ENCODE measurements at regions not wholly inside any gene's neighbourhood (a gene's known extent, or its start where the extent isn't known, plus 50 kb on each side); places are given as distances from the start of the nearest gene placed in this dataset.

- no CpG with 5 or more reads among the region's 3 CpGs for WGBS, 2 donors (ENCODE audit: extremely low coverage in 2 of 2, insufficient read length in 2 of 2, insufficient replicate concordance in 1 of 2)
- Histone ChIP-seq H3K18ac (ENCODE audit: low read length) (no peak overlapping the region), H3K14ac (ENCODE audit: low read length) (no peak overlapping the region), H2BK120ac (ENCODE audit: low read depth, low read length) (no peak overlapping the region), H2AK5ac (ENCODE audit: low read depth, low read length) (no peak overlapping the region), H3K4ac (ENCODE audit: low read length) (no peak overlapping the region), H3K4me3 (ENCODE audit: low read length in 2 of 2) (no peak overlapping the region), H3K9ac (ENCODE audit: low read depth, low read length, poor library complexity) (no peak overlapping the region), H4K8ac (ENCODE audit: low read depth, low read length) (no peak overlapping the region), H3K23ac (ENCODE audit: low read depth, low read length, poor library complexity) (no peak overlapping the region), H3K9me3 (replicated peaks in 1 of 2; ENCODE audit: control insufficient read depth in 2 of 2, insufficient read depth in 1 of 2, low read depth in 1 of 2, low read length in 2 of 2) (no peaks in the 10 kb centered on the region), H3K27me3 (ENCODE audit: control insufficient read depth in 3 of 3, insufficient read depth in 3 of 3, low read depth in 1 of 3, low read length in 3 of 3) (no peaks in the 10 kb centered on the region), H2AFZ (ENCODE audit: low read length) (no peak overlapping the region), H2BK12ac (ENCODE audit: low read length) (no peak overlapping the region), H3K36me3 (replicated peaks in 1 of 2; ENCODE audit: control insufficient read depth in 2 of 2, insufficient read depth in 2 of 2, low read length in 2 of 2) (no peaks in the 10 kb centered on the region), H4K91ac (ENCODE audit: low read depth, low read length, poor library complexity) (no peak overlapping the region), H3K4me1 (ENCODE audit: control insufficient read depth in 2 of 2, insufficient read depth in 1 of 2, low read depth in 1 of 2, low read length in 2 of 2) (no peaks in the 10 kb centered on the region), H3K4me2 (ENCODE audit: insufficient read depth, low read length, poor library complexity, severe bottlenecking) (no peak overlapping the region), H3K79me1 (ENCODE audit: low read depth, low read length) (no peaks in the 10 kb centered on the region), H3K27ac (replicated peaks; ENCODE audit: low read length) (no peak overlapping the region), H2BK5ac (ENCODE audit: low read length) (no peak overlapping the region), H2BK15ac (ENCODE audit: low read length) (no peak overlapping the region)
- DNase-seq (ENCODE audit: low spot score), result no peak
These were observed 647.8 kb downstream of the SATB2 start for GRCh38 chr2:198809976-198810375.

- DNase-seq (ENCODE audit: low spot score), result no peak
- WGBS, 2 donors (ENCODE audit: extremely low coverage in 2 of 2, insufficient read length in 2 of 2, insufficient replicate concordance in 1 of 2), result no CpG with 5 or more reads among the region's 2 CpGs
- Histone ChIP-seq H2AFZ (ENCODE audit: low read length) (no peak overlapping the region), H3K4ac (ENCODE audit: low read length) (no peak overlapping the region), H3K27ac (replicated peaks; ENCODE audit: low read length) (no peak overlapping the region), H3K23ac (ENCODE audit: low read depth, low read length, poor library complexity) (no peak overlapping the region), H2AK5ac (ENCODE audit: low read depth, low read length) (no peak overlapping the region), H3K79me1 (ENCODE audit: low read depth, low read length) (no peaks in the 10 kb centered on the region), H4K91ac (ENCODE audit: low read depth, low read length, poor library complexity) (no peak overlapping the region), H2BK5ac (ENCODE audit: low read length) (no peak overlapping the region), H4K8ac (ENCODE audit: low read depth, low read length) (no peak overlapping the region), H3K27me3 (ENCODE audit: control insufficient read depth in 3 of 3, insufficient read depth in 3 of 3, low read depth in 1 of 3, low read length in 3 of 3) (no peaks in the 10 kb centered on the region), H2BK12ac (ENCODE audit: low read length) (no peak overlapping the region), H3K18ac (ENCODE audit: low read length) (no peak overlapping the region), H3K4me1 (ENCODE audit: control insufficient read depth in 2 of 2, insufficient read depth in 1 of 2, low read depth in 1 of 2, low read length in 2 of 2) (no peaks in the 10 kb centered on the region), H3K36me3 (replicated peaks in 1 of 2; ENCODE audit: control insufficient read depth in 2 of 2, insufficient read depth in 2 of 2, low read length in 2 of 2) (no peaks in the 10 kb centered on the region), H3K9ac (ENCODE audit: low read depth, low read length, poor library complexity) (no peak overlapping the region), H3K4me2 (ENCODE audit: insufficient read depth, low read length, poor library complexity, severe bottlenecking) (no peak overlapping the region), H2BK15ac (ENCODE audit: low read length) (no peak overlapping the region), H3K14ac (ENCODE audit: low read length) (no peak overlapping the region), H2BK120ac (ENCODE audit: low read depth, low read length) (no peak overlapping the region), H3K9me3 (replicated peaks in 1 of 2; ENCODE audit: control insufficient read depth in 2 of 2, insufficient read depth in 1 of 2, low read depth in 1 of 2, low read length in 2 of 2) (no peaks in the 10 kb centered on the region), H3K4me3 (ENCODE audit: low read length in 2 of 2) (no peak overlapping the region)
These were observed 650.6 kb downstream of the SATB2 start for GRCh38 chr2:198807131-198807530.

DNA sequence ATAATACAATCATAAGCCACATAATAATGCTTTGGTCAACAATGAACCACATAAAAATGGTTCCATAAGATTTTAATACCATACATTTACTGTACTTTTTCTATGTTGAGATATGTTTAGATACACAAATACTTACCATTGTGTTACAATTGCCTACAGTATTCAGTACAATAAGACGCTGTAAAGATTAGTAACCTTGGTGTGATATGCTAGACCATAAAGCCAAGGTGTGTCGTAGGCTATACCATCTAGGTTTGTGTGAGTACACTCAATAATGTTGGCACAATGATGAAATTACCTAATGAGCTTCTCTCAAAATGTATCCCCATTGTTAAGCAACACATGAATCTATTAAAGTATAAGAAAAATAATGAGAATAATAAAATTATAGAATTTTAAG, 662.3 kb downstream of the SATB2 start:
- no peak overlapping the region for H2AK5ac ChIP-seq (ENCODE audit: low read depth, low read length)
- no peak overlapping the region for H3K23ac ChIP-seq (ENCODE audit: low read depth, low read length, poor library complexity)
- H3K9ac ChIP-seq (ENCODE audit: low read depth, low read length, poor library complexity), result no peak overlapping the region
- whole genome bisulfite sequencing, 2 donors (ENCODE audit: extremely low coverage in 2 of 2, insufficient read length in 2 of 2, insufficient replicate concordance in 1 of 2), result no CpG with 5 or more reads among the region's 2 CpGs
- H3K4me2 ChIP-seq (ENCODE audit: insufficient read depth, low read length, poor library complexity, severe bottlenecking), result no peak overlapping the region
- no peak overlapping the region for H2AFZ ChIP-seq (ENCODE audit: low read length)
- no peak overlapping the region for H2BK15ac ChIP-seq (ENCODE audit: low read length)
- H3K36me3 ChIP-seq (replicated peaks in 1 of 2; ENCODE audit: control insufficient read depth in 2 of 2, insufficient read depth in 2 of 2, low read length in 2 of 2), result no peaks in the 10 kb centered on the region
- no peaks in the 10 kb centered on the region for H3K79me1 ChIP-seq (ENCODE audit: low read depth, low read length)
- H3K27me3 ChIP-seq (ENCODE audit: control insufficient read depth in 3 of 3, insufficient read depth in 3 of 3, low read depth in 1 of 3, low read length in 3 of 3), result no peaks in the 10 kb centered on the region
- no peak overlapping the region for H3K14ac ChIP-seq (ENCODE audit: low read length)
- no peak overlapping the region for H2BK120ac ChIP-seq (ENCODE audit: low read depth, low read length)
- no peak overlapping the region for H4K91ac ChIP-seq (ENCODE audit: low read depth, low read length, poor library complexity)
- H2BK5ac ChIP-seq (ENCODE audit: low read length), result no peak overlapping the region
- no peak overlapping the region for H3K4ac ChIP-seq (ENCODE audit: low read length)
- H3K4me1 ChIP-seq (ENCODE audit: control insufficient read depth in 2 of 2, insufficient read depth in 1 of 2, low read depth in 1 of 2, low read length in 2 of 2), result no peaks in the 10 kb centered on the region
- H3K27ac ChIP-seq (replicated peaks; ENCODE audit: low read length), result no peak overlapping the region
- H3K9me3 ChIP-seq (replicated peaks in 1 of 2; ENCODE audit: control insufficient read depth in 2 of 2, insufficient read depth in 1 of 2, low read depth in 1 of 2, low read length in 2 of 2), result no peaks in the 10 kb centered on the region
- H3K4me3 ChIP-seq (ENCODE audit: low read length in 2 of 2), result no peak overlapping the region
- no peak overlapping the region for H2BK12ac ChIP-seq (ENCODE audit: low read length)
- H4K8ac ChIP-seq (ENCODE audit: low read depth, low read length), result no peak overlapping the region
- DNase-seq (ENCODE audit: low spot score), result no peak
- H3K18ac ChIP-seq (ENCODE audit: low read length), result no peak overlapping the region

DNA sequence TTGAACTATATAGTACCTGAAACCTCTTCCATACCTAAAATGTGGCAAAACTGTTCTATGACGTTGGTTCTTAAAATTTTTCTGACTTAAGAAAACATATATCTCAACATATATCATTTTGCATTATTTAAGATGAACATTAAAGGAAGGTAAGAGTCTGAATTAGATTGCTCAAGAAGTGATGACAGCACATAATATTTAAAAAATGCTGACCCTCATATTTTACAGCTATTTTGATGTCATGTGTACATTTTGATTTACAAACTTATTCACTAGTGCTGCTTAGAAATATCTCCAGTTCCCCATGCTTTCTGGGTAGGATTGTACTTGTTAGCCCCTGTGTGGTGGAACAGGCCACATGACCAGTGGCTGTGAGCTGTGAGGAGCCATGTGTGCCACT, 666.1 kb downstream of the SATB2 start:
- Histone ChIP-seq H3K14ac (ENCODE audit: low read length) (no peak overlapping the region), H3K27ac (replicated peaks; ENCODE audit: low read length) (no peak overlapping the region), H3K27me3 (ENCODE audit: control insufficient read depth in 3 of 3, insufficient read depth in 3 of 3, low read depth in 1 of 3, low read length in 3 of 3) (no peaks in the 10 kb centered on the region), H2BK12ac (ENCODE audit: low read length) (no peak overlapping the region), H2BK15ac (ENCODE audit: low read length) (no peak overlapping the region), H3K4me1 (ENCODE audit: control insufficient read depth in 2 of 2, insufficient read depth in 1 of 2, low read depth in 1 of 2, low read length in 2 of 2) (no peaks in the 10 kb centered on the region), H4K91ac (ENCODE audit: low read depth, low read length, poor library complexity) (no peak overlapping the region), H3K79me1 (ENCODE audit: low read depth, low read length) (no peaks in the 10 kb centered on the region), H3K4me3 (ENCODE audit: low read length in 2 of 2) (no peak overlapping the region), H2AK5ac (ENCODE audit: low read depth, low read length) (no peak overlapping the region), H3K18ac (ENCODE audit: low read length) (no peak overlapping the region), H4K8ac (ENCODE audit: low read depth, low read length) (no peak overlapping the region), H3K36me3 (replicated peaks in 1 of 2; ENCODE audit: control insufficient read depth in 2 of 2, insufficient read depth in 2 of 2, low read length in 2 of 2) (no peaks in the 10 kb centered on the region), H2BK120ac (ENCODE audit: low read depth, low read length) (no peak overlapping the region), H3K9me3 (replicated peaks in 1 of 2; ENCODE audit: control insufficient read depth in 2 of 2, insufficient read depth in 1 of 2, low read depth in 1 of 2, low read length in 2 of 2) (no peaks in the 10 kb centered on the region), H3K23ac (ENCODE audit: low read depth, low read length, poor library complexity) (no peak overlapping the region), H2BK5ac (ENCODE audit: low read length) (no peak overlapping the region), H3K4me2 (ENCODE audit: insufficient read depth, low read length, poor library complexity, severe bottlenecking) (no peak overlapping the region), H3K9ac (ENCODE audit: low read depth, low read length, poor library complexity) (no peak overlapping the region), H2AFZ (ENCODE audit: low read length) (no peak overlapping the region), H3K4ac (ENCODE audit: low read length) (no peak overlapping the region)
- no CpG with 5 or more reads among the region's 1 CpG for WGBS, 2 donors (ENCODE audit: extremely low coverage in 2 of 2, insufficient read length in 2 of 2, insufficient replicate concordance in 1 of 2)
- DNase-seq (ENCODE audit: low spot score), result no peak
